Activated CD4-positive, alpha-beta T cell treated with anti-CD3 and anti-CD28 coated beads for 36 hours (primary cell): ENCODE measurements at regions not wholly inside any gene's neighbourhood (a gene's known extent, or its start where the extent isn't known, plus 50 kb on each side); places are given as distances from the start of the nearest gene placed in this dataset.

Source experiments
- ATAC-seq: fragments of 200-7000 bp; cut with Tn5 transposase; one replicate; pipeline ENCODE4 v1.10.0; 2021; ENCODE audit warnings: mild to moderate bottlenecking, moderate library complexity
- CTCF ChIA-PET: fragments of 350-600 bp; sonication (Branson Sonifier 250); formaldehyde crosslinking; loops from one replicate; lab custom pipeline; 2021; ENCODE audit warnings: antibody characterized with exemption; lab: Charles Lee
- POLR2A ChIA-PET: fragments of 350-600 bp; sonication (Branson Sonifier 250); formaldehyde crosslinking; loops from one replicate; lab custom pipeline; 2021; ENCODE audit warnings: antibody characterized with exemption, inconsistent platforms; lab: Charles Lee
- DNase-seq: peaks from one replicate; pipeline ENCODE4 v3.0.0-alpha.2; 2020
- H3K27ac Mint-ChIP-seq: one replicate; pipeline ENCODE4 v1.8.0; 2021; ENCODE audit warnings: mixed read lengths
- H3K27me3 Mint-ChIP-seq: one replicate; pipeline ENCODE4 v1.8.0; 2021; ENCODE audit warnings: mixed read lengths
- H3K36me3 Mint-ChIP-seq: one replicate; pipeline ENCODE4 v1.8.0; 2021; ENCODE audit warnings: low read depth, mixed read lengths
- H3K4me1 Mint-ChIP-seq: one replicate; pipeline ENCODE4 v1.8.0; 2021; ENCODE audit warnings: mixed read lengths
- H3K4me3 Mint-ChIP-seq: one replicate; pipeline ENCODE4 v1.8.0; 2021; ENCODE audit warnings: mild to moderate bottlenecking, moderate library complexity, mixed read lengths
- H3K9me3 Mint-ChIP-seq: one replicate; pipeline ENCODE4 v1.8.0; 2021; ENCODE audit warnings: low read depth, mixed read lengths
- intact Hi-C, 2 experiments: fragments of 100-400 bp; cut with DNase I in 1 of 2; cut with micrococcal nuclease in 1 of 2; formaldehyde crosslinking; loops; one replicate each; pipeline versions ENCODE4 v1.14.2 to v1.15.1; 2022 to 2024; cut with DNase I, micrococcal nuclease

DNA sequence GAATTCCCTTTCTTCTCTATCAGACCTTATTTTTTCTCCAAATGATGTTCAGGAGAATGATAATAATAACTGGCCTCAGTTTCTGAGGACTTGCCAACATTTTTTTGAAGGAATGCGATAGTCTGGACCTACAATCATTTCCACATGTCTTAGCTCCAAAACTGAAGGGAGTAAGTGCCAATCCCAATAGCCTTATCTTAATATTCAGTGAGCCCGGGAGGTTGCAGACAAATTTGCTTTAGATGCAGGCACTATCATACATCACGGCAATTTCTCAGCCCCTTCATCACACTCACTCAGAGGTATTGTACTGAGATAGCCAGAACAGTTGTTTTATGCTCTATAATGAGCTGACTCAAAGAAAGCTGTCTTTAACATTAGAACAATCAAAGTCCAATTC, 796.9 kb downstream of the ADGRL2 start:
- ATAC-seq: no peak
- Mint-ChIP-seq H3K27ac (no peak overlapping the region), H3K4me1 (peaks cover 6% of the 10 kb centered on the region), H3K9me3 (no peaks in the 10 kb centered on the region), H3K27me3 (no peaks in the 10 kb centered on the region), H3K4me3 (no peak overlapping the region), H3K36me3 (no peaks in the 10 kb centered on the region)
- intact Hi-C loops: no loop called here
- CTCF ChIA-PET: no interaction called here
- DNase-seq: no peak
- POLR2A ChIA-PET: no interaction called here

DNA sequence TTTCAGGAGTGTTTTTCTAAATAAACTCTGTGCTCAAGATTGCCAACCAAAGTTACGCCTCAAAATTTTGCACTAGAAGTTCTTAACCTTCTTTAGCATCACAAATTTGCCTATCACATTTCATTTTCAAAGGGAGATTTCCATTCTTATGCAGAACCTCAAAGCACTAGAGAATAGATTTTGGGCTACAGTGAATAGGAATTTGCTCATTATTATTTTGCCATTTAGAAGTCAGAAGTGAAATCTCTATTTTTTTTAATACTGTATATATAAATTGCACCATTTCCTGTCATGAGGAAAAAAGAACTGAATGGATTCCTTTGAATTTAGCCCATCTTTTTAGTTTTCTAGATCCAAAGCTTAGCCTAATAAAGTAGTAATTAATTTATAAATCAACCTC, 796.4 kb downstream of the ADGRL2 start:
- H3K27ac Mint-ChIP-seq: no peak overlapping the region
- H3K27me3 Mint-ChIP-seq: no peaks in the 10 kb centered on the region
- no peaks in the 10 kb centered on the region for H3K36me3 Mint-ChIP-seq
- ChIA-PET POLR2A (no interaction called here), CTCF (no interaction called here)
- ATAC-seq: no peak
- no peaks in the 10 kb centered on the region for H3K9me3 Mint-ChIP-seq
- no peak for DNase-seq
- intact Hi-C loops: no loop called here
- no peak overlapping the region for H3K4me3 Mint-ChIP-seq
- H3K4me1 Mint-ChIP-seq: peaks cover 6% of the 10 kb centered on the region

DNA sequence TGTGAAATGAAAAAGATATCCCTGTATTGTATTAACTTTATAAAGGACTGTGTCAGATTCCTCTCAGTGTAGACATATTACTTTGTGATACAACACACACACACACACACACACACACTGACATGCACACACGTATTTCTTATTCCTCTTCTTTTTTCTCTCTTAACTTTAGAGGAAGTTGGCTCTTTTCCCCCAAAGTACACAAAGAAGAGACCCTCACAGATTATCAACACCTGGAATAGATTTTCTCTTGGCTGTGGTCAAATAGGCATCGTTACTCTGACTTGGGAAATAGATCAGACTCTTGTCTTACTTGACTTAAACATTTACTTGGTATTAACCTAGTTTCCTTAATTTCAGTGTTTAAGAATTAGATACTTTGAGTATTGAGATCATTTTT, 792.8 kb downstream of the ADGRL2 start:
- DNase-seq: no peak
- no peak overlapping the region for H3K27ac Mint-ChIP-seq
- H3K4me1 Mint-ChIP-seq: no peaks in the 10 kb centered on the region
- intact Hi-C loops: no loop called here
- H3K36me3 Mint-ChIP-seq: no peaks in the 10 kb centered on the region
- no peak overlapping the region for H3K4me3 Mint-ChIP-seq
- CTCF ChIA-PET: no interaction called here
- H3K9me3 Mint-ChIP-seq: peaks cover 2% of the 10 kb centered on the region
- H3K27me3 Mint-ChIP-seq: no peaks in the 10 kb centered on the region
- ATAC-seq: no peak
- POLR2A ChIA-PET: no interaction called here

DNA sequence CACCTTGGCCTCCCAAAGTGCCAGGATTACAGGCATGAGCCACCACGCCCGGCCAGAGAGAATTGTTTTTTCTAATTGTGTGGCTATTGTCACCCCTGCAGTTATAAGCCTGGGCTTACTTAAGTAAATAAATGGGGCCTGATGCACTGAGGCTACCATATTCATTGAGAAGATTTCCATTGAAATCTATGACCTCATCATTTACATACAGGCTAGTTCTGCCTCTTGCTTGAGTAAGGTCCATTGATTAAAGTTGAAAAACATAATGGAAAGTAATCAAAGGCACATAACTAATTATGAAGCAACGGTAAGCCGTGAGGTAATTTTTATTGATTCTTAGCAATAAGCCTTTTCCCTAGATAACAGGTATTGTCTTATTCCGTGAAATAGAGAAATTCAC, 788.9 kb downstream of the ADGRL2 start:
- H3K4me3 Mint-ChIP-seq: no peak overlapping the region
- peaks cover 2% of the 10 kb centered on the region for H3K9me3 Mint-ChIP-seq
- DNase-seq (no peak), ATAC-seq (no peak)
- ChIA-PET POLR2A (no interaction called here), CTCF (no interaction called here)
- no peaks in the 10 kb centered on the region for H3K4me1 Mint-ChIP-seq
- no peak overlapping the region for H3K27ac Mint-ChIP-seq
- no peaks in the 10 kb centered on the region for H3K27me3 Mint-ChIP-seq
- intact Hi-C loops: no loop called here
- no peaks in the 10 kb centered on the region for H3K36me3 Mint-ChIP-seq

DNA sequence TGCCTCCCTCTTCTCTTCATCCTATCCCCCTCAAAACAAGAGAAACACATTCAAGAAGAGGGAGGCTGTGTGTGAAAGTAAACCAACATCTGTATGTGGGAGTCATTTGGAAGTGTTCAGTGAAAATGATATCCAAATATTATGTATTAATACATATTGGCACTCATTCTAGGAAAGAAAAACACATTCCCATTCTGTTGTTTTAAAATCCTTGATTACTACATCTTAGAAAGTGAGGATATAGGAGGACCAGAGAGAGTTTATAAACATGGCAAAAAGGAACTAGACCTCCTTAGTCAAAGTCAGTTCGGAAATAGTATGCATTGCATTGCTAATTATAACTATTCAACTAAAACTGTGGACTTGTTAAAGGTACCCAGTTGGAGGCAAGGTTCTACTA, 786.6 kb downstream of the ADGRL2 start:
- H3K27me3 Mint-ChIP-seq: no peaks in the 10 kb centered on the region
- no peaks in the 10 kb centered on the region for H3K4me1 Mint-ChIP-seq
- no peaks in the 10 kb centered on the region for H3K36me3 Mint-ChIP-seq
- no peak overlapping the region for H3K4me3 Mint-ChIP-seq
- intact Hi-C loops: no loop called here
- peaks cover 2% of the 10 kb centered on the region for H3K9me3 Mint-ChIP-seq
- no peak overlapping the region for H3K27ac Mint-ChIP-seq
- CTCF ChIA-PET: no interaction called here
- ATAC-seq (no peak), DNase-seq (no peak)
- POLR2A ChIA-PET: no interaction called here

DNA sequence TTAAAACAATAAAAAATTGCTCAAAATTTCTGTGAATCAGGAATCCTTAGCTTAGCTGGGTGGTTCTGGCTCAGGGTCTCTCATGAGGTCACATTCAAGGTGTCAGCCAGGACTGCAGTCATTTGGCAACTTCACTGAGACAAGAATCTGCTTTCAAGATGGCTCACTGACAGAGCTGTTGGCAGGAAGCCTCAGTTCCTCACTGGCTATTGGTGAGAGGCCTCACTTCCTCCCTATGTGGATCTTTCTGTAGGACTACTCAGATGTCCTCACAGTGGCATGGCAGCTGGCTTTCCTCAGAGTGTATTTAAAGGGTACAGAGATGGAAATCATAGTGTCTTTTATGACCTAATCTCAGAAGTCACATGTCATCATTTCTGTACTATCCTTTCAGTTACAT, 785.7 kb downstream of the ADGRL2 start:
- ATAC-seq: peak; percentile 53
- H3K27ac Mint-ChIP-seq: no peak overlapping the region
- peaks cover 2% of the 10 kb centered on the region for H3K9me3 Mint-ChIP-seq
- intact Hi-C loops: no loop called here
- no peak overlapping the region for H3K4me3 Mint-ChIP-seq
- H3K27me3 Mint-ChIP-seq: no peaks in the 10 kb centered on the region
- ChIA-PET POLR2A (no interaction called here), CTCF (interaction anchor here (0.6 kb wide), 1 partner anchor 26 kb away, joined by 4 read pairs; no protein-coding TSS in a partner anchor)
- no peaks in the 10 kb centered on the region for H3K4me1 Mint-ChIP-seq
- DNase-seq: peak; percentile 4
- no peaks in the 10 kb centered on the region for H3K36me3 Mint-ChIP-seq

DNA sequence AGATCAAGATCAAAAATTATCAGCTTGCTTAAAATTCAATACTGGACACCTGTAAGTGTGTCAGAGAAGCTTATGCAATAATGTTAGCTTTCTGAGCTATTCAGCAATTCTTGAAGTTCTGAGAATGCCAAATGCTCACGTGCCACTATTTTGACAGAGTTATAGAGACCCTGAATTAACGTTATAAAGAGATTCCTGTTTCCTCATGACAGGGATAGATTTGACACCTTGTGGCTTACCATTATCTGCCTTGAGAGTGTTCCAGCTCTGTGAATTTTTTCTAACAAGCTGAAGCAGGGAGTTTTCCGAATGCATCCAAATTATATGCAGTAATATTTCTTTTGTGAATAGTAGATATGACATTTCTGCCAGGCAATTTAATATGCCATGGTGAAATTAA, 781.6 kb downstream of the ADGRL2 start:
- CTCF ChIA-PET: no interaction called here
- Mint-ChIP-seq H3K4me3 (no peak overlapping the region), H3K27me3 (no peaks in the 10 kb centered on the region), H3K36me3 (no peaks in the 10 kb centered on the region), H3K27ac (no peak overlapping the region), H3K9me3 (no peaks in the 10 kb centered on the region), H3K4me1 (no peaks in the 10 kb centered on the region)
- no peak for ATAC-seq
- no peak for DNase-seq
- POLR2A ChIA-PET: no interaction called here
- intact Hi-C loops: no loop called here

DNA sequence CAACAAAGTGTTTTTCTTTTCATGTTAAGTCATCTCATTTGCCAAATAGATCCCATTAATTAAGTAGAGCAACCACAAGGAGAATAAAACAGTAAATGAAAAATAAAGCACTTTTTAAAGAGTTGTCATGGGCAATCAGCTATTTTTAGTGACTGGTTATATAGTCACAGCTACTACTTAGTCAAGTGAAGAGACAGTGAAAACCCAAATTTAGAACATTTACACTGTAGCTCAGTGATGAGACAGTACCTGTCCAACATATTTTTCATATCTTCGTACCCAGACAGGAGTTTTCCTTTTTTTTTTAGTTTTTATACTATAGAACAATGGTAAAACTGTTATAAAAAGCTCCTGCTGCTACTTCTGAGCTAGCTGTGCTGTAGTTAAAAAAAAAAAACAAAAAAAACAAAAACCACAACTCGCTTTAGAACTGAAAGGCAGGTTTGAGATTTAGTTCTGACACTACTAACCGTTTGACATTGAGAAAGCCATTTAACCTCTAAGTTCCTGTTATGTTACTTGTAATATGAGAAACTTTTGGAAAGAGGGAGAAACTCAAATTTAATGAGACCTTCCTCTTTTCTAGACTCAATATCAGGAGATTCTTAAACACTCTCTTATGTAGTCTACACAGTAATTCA, 777.5 kb downstream of the ADGRL2 start:
- H3K27me3 Mint-ChIP-seq: no peaks in the 10 kb centered on the region
- intact Hi-C loops: no loop called here
- no peaks in the 10 kb centered on the region for H3K4me1 Mint-ChIP-seq
- POLR2A ChIA-PET: no interaction called here
- no peak overlapping the region for H3K27ac Mint-ChIP-seq
- DNase-seq (no peak), ATAC-seq (no peak)
- H3K4me3 Mint-ChIP-seq: no peak overlapping the region
- CTCF ChIA-PET: no interaction called here
- H3K9me3 Mint-ChIP-seq: no peaks in the 10 kb centered on the region
- H3K36me3 Mint-ChIP-seq: no peaks in the 10 kb centered on the region

DNA sequence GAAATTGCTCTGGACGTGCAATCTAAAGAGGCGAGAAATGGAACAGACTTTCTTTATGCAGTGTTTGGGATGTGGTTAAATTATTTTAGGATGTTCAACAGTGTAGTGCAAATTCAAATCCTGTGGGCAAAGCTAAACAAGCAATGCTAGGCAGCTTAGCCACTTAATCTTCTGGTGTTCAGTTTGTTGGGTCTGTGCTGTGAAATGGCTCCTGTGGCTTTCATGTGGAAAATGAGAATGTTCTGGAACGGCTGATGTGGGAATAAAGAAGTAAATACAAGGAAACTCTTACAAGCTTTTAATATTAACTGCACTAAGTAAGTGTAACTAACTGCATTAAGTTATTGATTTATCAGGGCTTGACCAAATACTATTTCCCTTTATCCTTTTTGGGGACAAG, 766.6 kb downstream of the ADGRL2 start:
- Mint-ChIP-seq H3K27ac (no peak overlapping the region), H3K9me3 (no peaks in the 10 kb centered on the region), H3K4me3 (no peak overlapping the region), H3K27me3 (no peaks in the 10 kb centered on the region), H3K4me1 (no peaks in the 10 kb centered on the region), H3K36me3 (no peaks in the 10 kb centered on the region)
- no peak for DNase-seq
- no peak for ATAC-seq
- ChIA-PET CTCF (no interaction called here), POLR2A (no interaction called here)
- intact Hi-C loops: no loop called here

DNA sequence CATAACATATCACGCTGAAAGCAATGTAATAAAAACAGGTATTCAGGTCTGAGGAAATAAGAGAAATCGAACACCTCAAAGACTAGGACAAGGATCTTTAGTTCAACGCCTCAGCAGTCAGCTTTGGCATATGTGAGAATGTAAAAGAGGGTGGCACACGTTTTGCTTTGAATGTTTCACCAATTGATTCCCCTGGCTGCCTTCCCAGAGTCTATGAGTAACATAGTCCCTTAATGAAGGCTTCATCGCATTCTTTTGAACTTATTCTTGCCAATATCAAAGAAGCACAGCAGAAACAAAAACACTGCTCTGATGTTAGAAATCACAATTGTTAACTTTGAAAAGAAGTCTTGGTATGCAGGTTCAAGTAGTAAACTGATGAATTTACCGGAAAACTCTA, 764.8 kb downstream of the ADGRL2 start:
- no peak for ATAC-seq
- intact Hi-C loops: no loop called here
- H3K27ac Mint-ChIP-seq: no peak overlapping the region

DNA sequence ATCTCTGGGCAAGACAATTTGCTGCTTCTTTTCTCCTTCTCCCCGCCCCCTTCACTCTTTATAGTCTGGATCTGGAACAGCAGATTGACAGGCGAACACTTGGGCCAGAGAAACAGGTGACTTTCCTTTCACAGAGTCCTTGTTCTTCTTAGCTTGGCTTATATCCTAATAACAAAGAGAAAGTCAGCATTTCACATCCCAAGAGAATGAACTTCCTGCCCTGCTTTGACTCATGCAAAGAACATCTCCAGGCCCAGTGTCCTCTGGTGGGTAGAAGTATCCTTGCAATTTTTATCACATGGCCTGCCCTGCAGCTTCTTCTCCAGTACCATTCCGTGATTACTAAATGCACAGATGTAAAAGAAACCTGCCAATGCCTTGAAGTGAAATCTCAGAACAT, 764.4 kb downstream of the ADGRL2 start:
- POLR2A ChIA-PET: no interaction called here
- no peak overlapping the region for H3K27ac Mint-ChIP-seq
- intact Hi-C loops: no loop called here

More for the DNA sequence above, 764.8 kb downstream of the ADGRL2 start:
- ChIA-PET CTCF (no interaction called here), POLR2A (no interaction called here)
- no peaks in the 10 kb centered on the region for H3K9me3 Mint-ChIP-seq
- DNase-seq: no peak
- H3K4me1 Mint-ChIP-seq: no peaks in the 10 kb centered on the region
- no peak overlapping the region for H3K4me3 Mint-ChIP-seq
- H3K36me3 Mint-ChIP-seq: no peaks in the 10 kb centered on the region
- no peaks in the 10 kb centered on the region for H3K27me3 Mint-ChIP-seq

DNA sequence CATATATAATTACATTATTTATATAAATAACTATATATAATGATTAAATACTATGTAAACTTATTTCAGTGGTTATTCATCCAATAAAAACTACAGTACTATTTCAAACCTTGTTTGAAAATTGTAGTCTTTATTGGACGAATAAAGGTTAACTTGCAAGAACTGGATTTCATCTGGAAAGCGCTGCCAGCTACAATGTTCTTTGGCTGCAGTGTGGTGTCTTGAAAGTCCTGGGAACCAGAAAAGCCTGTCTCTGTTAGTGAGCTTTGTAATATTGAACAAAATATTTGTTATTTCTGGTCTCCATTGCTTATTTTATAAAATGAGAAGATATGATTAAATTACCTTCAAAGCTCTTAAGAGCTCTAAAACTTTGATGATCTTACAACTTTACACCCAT, 763.6 kb downstream of the ADGRL2 start:
- POLR2A ChIA-PET: no interaction called here
- Mint-ChIP-seq H3K27ac (no peak overlapping the region), H3K4me1 (no peaks in the 10 kb centered on the region), H3K4me3 (no peak overlapping the region), H3K9me3 (no peaks in the 10 kb centered on the region), H3K36me3 (no peaks in the 10 kb centered on the region), H3K27me3 (no peaks in the 10 kb centered on the region)
- DNase-seq: no peak
- no peak for ATAC-seq
- intact Hi-C loops: no loop called here
- CTCF ChIA-PET: interaction anchor here (0.5 kb wide), 1 partner anchor 1010 kb away, joined by 3 read pairs; no protein-coding TSS in a partner anchor

More for the DNA sequence above, 764.4 kb downstream of the ADGRL2 start:
- DNase-seq: no peak
- Mint-ChIP-seq H3K36me3 (no peaks in the 10 kb centered on the region), H3K27me3 (no peaks in the 10 kb centered on the region), H3K4me1 (no peaks in the 10 kb centered on the region), H3K9me3 (no peaks in the 10 kb centered on the region), H3K4me3 (no peak overlapping the region)
- CTCF ChIA-PET: no interaction called here
- ATAC-seq: no peak

DNA sequence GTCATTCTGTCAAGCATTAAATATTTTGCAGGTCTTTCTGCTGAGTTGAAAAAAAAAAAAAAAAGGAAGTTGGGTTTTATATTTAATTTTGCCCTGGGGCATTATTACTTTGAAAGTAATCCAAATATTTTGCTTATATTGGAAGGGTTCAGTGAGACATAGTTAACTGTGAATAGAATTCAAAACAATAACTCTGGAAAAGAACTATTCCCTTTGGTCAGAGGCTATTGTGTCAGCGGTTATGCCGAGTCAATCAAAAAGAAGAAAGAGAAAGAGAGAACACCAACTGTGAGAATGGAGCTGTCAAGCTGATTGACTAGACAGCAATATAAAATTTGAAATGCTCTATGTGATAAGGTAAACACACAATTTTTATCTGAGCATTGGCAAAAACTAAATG, 761.7 kb downstream of the ADGRL2 start:
- Mint-ChIP-seq H3K36me3 (no peaks in the 10 kb centered on the region), H3K27me3 (no peaks in the 10 kb centered on the region), H3K4me3 (no peak overlapping the region), H3K9me3 (no peaks in the 10 kb centered on the region), H3K4me1 (no peaks in the 10 kb centered on the region), H3K27ac (no peak overlapping the region)
- ChIA-PET CTCF (no interaction called here), POLR2A (no interaction called here)
- ATAC-seq: no peak
- no peak for DNase-seq
- intact Hi-C loops: no loop called here
